HFFc6 (cell line): ENCODE measurements at regions not wholly inside any gene's neighbourhood (a gene's known extent, or its start where the extent isn't known, plus 50 kb on each side); places are given as distances from the start of the nearest gene placed in this dataset.

Experiments used
- DNase-seq: peaks from one replicate; pipeline ENCODE4 v3.0.0-alpha.2; 2018
- H3K27ac Mint-ChIP-seq: 2 replicates; pipeline ENCODE4 v1.8.0; 2020; ENCODE audit warnings: mild to moderate bottlenecking, mixed read lengths
- H3K27me3 Mint-ChIP-seq: 2 replicates; pipeline ENCODE4 v1.8.0; 2021; ENCODE audit warnings: mild to moderate bottlenecking, moderate library complexity, mixed read lengths; ENCODE audit not compliant: insufficient read depth
- H3K36me3 Mint-ChIP-seq: 2 replicates; pipeline ENCODE4 v1.8.0; 2021; ENCODE audit warnings: low read depth, mixed read lengths
- H3K4me1 Mint-ChIP-seq: 2 replicates; pipeline ENCODE4 v1.8.0; 2020; ENCODE audit warnings: low read depth, mixed read lengths
- H3K4me3 Mint-ChIP-seq: 2 replicates; pipeline ENCODE4 v1.8.0; 2020; ENCODE audit warnings: mild to moderate bottlenecking, moderate library complexity, mixed read lengths
- H3K9me3 Mint-ChIP-seq: 2 replicates; pipeline ENCODE4 v1.8.0; 2020; ENCODE audit warnings: mild to moderate bottlenecking, mixed read lengths
- CTCF ChIP-seq: fragments of 200-600 bp; sonication (generic); IDR thresholded peaks from 2 replicates; pipeline ENCODE4 v1.5.0; 2021; ENCODE audit warnings: antibody characterized with exemption, mild to moderate bottlenecking

- Mint-ChIP-seq H3K27me3 (peaks cover 2% of the 10 kb centered on the region; the same call in 1 of the 2 replicates), H3K27ac (no peak overlapping the region)
These were observed 1316.8 kb upstream of the RAG2 start for GRCh38 chr11:37914859-37915258.

GRCh38 chr11:37908219-37908548 lies 1310.1 kb upstream of the RAG2 start:
- no peaks in the 10 kb centered on the region for H3K36me3 Mint-ChIP-seq
- no peak for DNase-seq
- peaks cover 20% of the 10 kb centered on the region for H3K9me3 Mint-ChIP-seq
- no peaks in the 10 kb centered on the region for H3K4me1 Mint-ChIP-seq
- peaks cover 4% of the 10 kb centered on the region for H3K27me3 Mint-ChIP-seq
- H3K27ac Mint-ChIP-seq: no peak overlapping the region
- H3K4me3 Mint-ChIP-seq: no peak overlapping the region
- TF ChIP-seq CTCF: no peak

More at GRCh38 chr11:37914859-37915258, 1316.8 kb upstream of the RAG2 start:
- Mint-ChIP-seq H3K4me3 (no peak overlapping the region), H3K9me3 (no peaks in the 10 kb centered on the region; the same call in 1 of the 2 replicates), H3K4me1 (no peaks in the 10 kb centered on the region), H3K36me3 (no peaks in the 10 kb centered on the region)
- no peak for DNase-seq
- no peak for TF ChIP-seq CTCF

DNA sequence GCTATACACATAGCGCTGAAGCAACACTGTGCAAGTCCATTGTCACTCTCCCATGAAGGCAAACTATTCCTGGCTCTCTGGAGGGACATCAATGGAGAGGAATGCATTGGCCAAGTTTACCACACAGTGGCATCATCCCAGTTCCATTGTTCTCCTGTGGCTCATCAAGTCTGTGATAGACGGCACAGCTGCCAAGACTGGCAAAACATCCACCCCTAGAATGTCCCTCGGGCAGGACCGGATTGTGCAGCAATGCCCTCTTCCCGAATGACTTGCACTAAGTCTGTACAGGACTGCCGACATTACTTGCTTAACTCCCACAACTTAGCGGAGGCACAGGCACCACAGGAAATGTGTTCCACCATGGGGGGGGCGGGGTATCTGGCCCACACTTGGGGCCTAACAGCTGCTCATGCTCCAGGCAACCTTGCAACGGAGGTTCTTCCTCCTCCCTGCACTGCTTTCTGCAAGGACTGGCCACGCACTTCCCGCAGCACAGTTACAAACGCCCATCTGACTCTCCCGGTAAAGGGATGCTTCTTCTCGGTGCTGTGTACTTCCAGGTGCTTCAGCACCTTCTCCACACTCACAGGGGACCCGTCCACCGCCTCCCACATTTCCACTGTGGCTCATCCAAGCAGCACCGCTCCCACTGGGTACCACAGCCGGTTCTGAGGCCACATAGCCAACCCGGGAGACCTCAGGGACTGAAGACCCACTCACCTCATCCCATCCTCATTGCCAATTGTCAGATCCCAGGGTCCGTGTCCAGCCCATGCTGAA lies 1309.6 kb upstream of the RAG2 start:
- H3K27me3 Mint-ChIP-seq: peaks cover 4% of the 10 kb centered on the region
- no peaks in the 10 kb centered on the region for H3K36me3 Mint-ChIP-seq
- no peak overlapping the region for H3K4me3 Mint-ChIP-seq
- no peak for TF ChIP-seq CTCF
- no peaks in the 10 kb centered on the region for H3K4me1 Mint-ChIP-seq
- no peak for DNase-seq
- peaks cover 20% of the 10 kb centered on the region for H3K9me3 Mint-ChIP-seq
- H3K27ac Mint-ChIP-seq: no peak overlapping the region

GRCh38 chr11:37905707-37906417 lies 1307.8 kb upstream of the RAG2 start:
- H3K4me1 Mint-ChIP-seq: no peaks in the 10 kb centered on the region
- no peak overlapping the region for H3K27ac Mint-ChIP-seq
- no peaks in the 10 kb centered on the region for H3K36me3 Mint-ChIP-seq
- peaks cover 20% of the 10 kb centered on the region for H3K9me3 Mint-ChIP-seq
- H3K27me3 Mint-ChIP-seq: peaks cover 2% of the 10 kb centered on the region; the same call in 1 of the 2 replicates
- no peak for DNase-seq
- TF ChIP-seq CTCF: no peak
- H3K4me3 Mint-ChIP-seq: no peak overlapping the region

GRCh38 chr11:37896016-37896415 lies 1298.0 kb upstream of the RAG2 start:
- Mint-ChIP-seq H3K4me3 (no peak overlapping the region), H3K27ac (no peak overlapping the region), H3K27me3 (no peaks in the 10 kb centered on the region), H3K4me1 (no peaks in the 10 kb centered on the region), H3K36me3 (no peaks in the 10 kb centered on the region), H3K9me3 (peaks cover 27% of the 10 kb centered on the region)
- no peak for DNase-seq
- no peak for TF ChIP-seq CTCF
